ENCODE measurements at regions not wholly inside any gene's neighbourhood (a gene's known extent, or its start where the extent isn't known, plus 50 kb on each side); places are given as distances from the start of the nearest gene placed in this dataset.

- DNase-seq (ENCODE audit: low read depth): no peak
- no peak overlapping the region for H3K4me3 ChIP-seq (ENCODE audit: control insufficient read depth, low read depth, low read length)
- TF ChIP-seq CTCF (conservative IDR thresholded peaks at IDR 0.05; ENCODE audit: control insufficient read depth, insufficient read depth, low read depth, low read length): no peak
Observed at GRCh38 chr15:38665586-38666305, 101.1 kb upstream of the RASGRP1 start.

- DNase-seq (ENCODE audit: low read depth): no peak
- no peak overlapping the region for H3K4me3 ChIP-seq (ENCODE audit: control insufficient read depth, low read depth, low read length)
- no peak for TF ChIP-seq CTCF (conservative IDR thresholded peaks at IDR 0.05; ENCODE audit: control insufficient read depth, insufficient read depth, low read depth, low read length)
Observed at GRCh38 chr15:38666865-38667510, 102.4 kb upstream of the RASGRP1 start.

GRCh38 chr15:38667890-38668850, 103.6 kb upstream of the RASGRP1 start:
- TF ChIP-seq CTCF (conservative IDR thresholded peaks at IDR 0.05; ENCODE audit: control insufficient read depth, insufficient read depth, low read depth, low read length): no peak
- DNase-seq (ENCODE audit: low read depth): no peak
- H3K4me3 ChIP-seq (ENCODE audit: control insufficient read depth, low read depth, low read length): no peak overlapping the region

- DNase-seq (ENCODE audit: low read depth): no peak
- TF ChIP-seq CTCF (conservative IDR thresholded peaks at IDR 0.05; ENCODE audit: control insufficient read depth, insufficient read depth, low read depth, low read length): no peak
- H3K4me3 ChIP-seq (ENCODE audit: control insufficient read depth, low read depth, low read length): no peak overlapping the region
Observed at GRCh38 chr15:38668898-38669391, 104.3 kb upstream of the RASGRP1 start.

- no peak for DNase-seq (ENCODE audit: low read depth)
- no peak for TF ChIP-seq CTCF (conservative IDR thresholded peaks at IDR 0.05; ENCODE audit: control insufficient read depth, insufficient read depth, low read depth, low read length)
- H3K4me3 ChIP-seq (ENCODE audit: control insufficient read depth, low read depth, low read length): no peak overlapping the region
Observed at GRCh38 chr15:38670128-38671005, 105.8 kb upstream of the RASGRP1 start.

GRCh38 chr15:38671006-38671387, 106.4 kb upstream of the RASGRP1 start:
- no peak for TF ChIP-seq CTCF (conservative IDR thresholded peaks at IDR 0.05; ENCODE audit: control insufficient read depth, insufficient read depth, low read depth, low read length)
- no peak overlapping the region for H3K4me3 ChIP-seq (ENCODE audit: control insufficient read depth, low read depth, low read length)
- DNase-seq (ENCODE audit: low read depth): no peak
